K562 (cell line): ENCODE measurements at regions not wholly inside any gene's neighbourhood (a gene's known extent, or its start where the extent isn't known, plus 50 kb on each side); places are given as distances from the start of the nearest gene placed in this dataset.
A peak's percentile ranks its signal among the peaks of the same experiment; 100 is the strongest.

Source experiments
- ATAC-seq: fragments of 200-7000 bp; cut with Tn5 transposase; 3 replicates; pipeline ENCODE4 v1.9.1; 2020; ENCODE audit warnings: moderate library complexity
- BruUV-seq: library from RNA; stranded (reverse); fragments of 400-500 nt; replicated peaks from 2 replicates; lab custom pipeline; 2021; lab: Mats Ljungman, UMichigan
- CTCF ChIA-PET: fragments of 300-600 bp; formaldehyde crosslinking; extraction: SDS; loops from one replicate; lab custom pipeline; 2021; ENCODE audit warnings: low intra/inter-chr PET ratio; lab: Yijun Ruan, JAX
- POLR2A ChIA-PET: fragments of 300-600, 350-650 bp; sonication (Branson Sonifier 250); formaldehyde crosslinking; extraction: SDS; loops from one replicate; lab custom pipeline; 2021; ENCODE audit warnings: antibody characterized with exemption, inconsistent platforms; lab: Yijun Ruan, JAX
- DNase-seq, 4 experiments: peaks; one replicate each; pipeline versions ENCODE4 v3.0.0 to v3.0.0-alpha.2; 2011 to 2018; ENCODE audit warnings: low spot score in 3 of 4, mixed read lengths in 3 of 4; ENCODE audit errors: extremely low read depth in 1 of 4
- FAIRE-seq: peaks from 2 replicates; lab custom pipeline; 2011; peaks lifted over from hg19 to GRCh38; lab: Jason Lieb, UNC
- H2AFZ ChIP-seq: 2 replicates; pipeline ENCODE4 v1.6.0; 2011; ENCODE audit warnings: low read depth, low read length, control low read depth, inconsistent platforms
- H3K27ac ChIP-seq: fragments of 200-600 bp; 3 replicates; pipeline ENCODE4 v1.8.0; 2011; ENCODE audit warnings: low read depth, mild to moderate bottlenecking, control low read depth, inconsistent platforms, low read length, moderate library complexity, mixed read lengths; ENCODE audit errors: extremely low read depth
- H3K27me3 ChIP-seq, 2 experiments: fragments of 300-600 bp in 1 of 2; 2 replicates in 1 of 2; 3 replicates in 1 of 2; pipeline versions ENCODE4 v1.6.0 to v1.8.0; 2011; ENCODE audit warnings: inconsistent platforms in 2 of 2, low read length in 2 of 2, mild to moderate bottlenecking in 1 of 2, mixed read lengths in 1 of 2, moderate library complexity in 1 of 2; ENCODE audit not compliant: control insufficient read depth in 2 of 2, insufficient read depth in 2 of 2
- H3K36me3 ChIP-seq: fragments of 300-600 bp; 3 replicates; pipeline ENCODE4 v1.8.0; 2011; ENCODE audit warnings: mild to moderate bottlenecking, low read length, inconsistent platforms; ENCODE audit not compliant: control insufficient read depth, insufficient read depth
- H3K4me1 ChIP-seq, 2 experiments: fragments of 200-600 bp in 1 of 2; replicated peaks in 1 of 2; 2 replicates in 1 of 2; 3 replicates in 1 of 2; pipeline versions ENCODE4 v1.5.1 to v1.8.0; 2011; ENCODE audit warnings: inconsistent platforms in 2 of 2, low read length in 2 of 2, mild to moderate bottlenecking in 1 of 2, mixed read lengths in 1 of 2, moderate library complexity in 1 of 2; ENCODE audit not compliant: control insufficient read depth in 2 of 2, insufficient read depth in 2 of 2
- H3K4me2 ChIP-seq: 2 replicates; pipeline ENCODE4 v1.6.1; 2011; ENCODE audit warnings: low read length, control low read depth, inconsistent platforms, mixed read lengths; ENCODE audit not compliant: insufficient read depth
- H3K4me3 ChIP-seq: fragments of 200-600 bp; sonication (generic), shearing (Covaris generic); 2 replicates; pipeline ENCODE4 v1.5.1; 2016; ENCODE audit warnings: control low read depth, inconsistent platforms
- H3K79me2 ChIP-seq: fragments of 200-600 bp; 3 replicates; pipeline ENCODE4 v1.8.0; 2011; ENCODE audit warnings: low read length, inconsistent platforms; ENCODE audit not compliant: control insufficient read depth, insufficient read depth
- H3K9ac ChIP-seq, 2 experiments: 2 replicates each; pipeline versions ENCODE4 v1.6.0 to v1.6.1; 2011; ENCODE audit warnings: low read depth in 2 of 2, low read length in 2 of 2, control low read depth in 1 of 2, inconsistent platforms in 1 of 2, mild to moderate bottlenecking in 1 of 2, mixed read lengths in 1 of 2; ENCODE audit not compliant: insufficient read depth in 1 of 2
- H3K9me1 ChIP-seq: one replicate; pipeline ENCODE4 v1.6.0; 2011; ENCODE audit warnings: inconsistent platforms, mild to moderate bottlenecking, low read length, moderate library complexity; ENCODE audit not compliant: control insufficient read depth, insufficient read depth
- H3K9me3 ChIP-seq: replicated peaks from 2 replicates; pipeline ENCODE4 v1.5.1; 2011; ENCODE audit warnings: low read depth, low read length, inconsistent platforms; ENCODE audit not compliant: control insufficient read depth, insufficient read depth
- H4K20me1 ChIP-seq: replicated peaks from 2 replicates; pipeline ENCODE4 v1.6.1; 2011; ENCODE audit warnings: low read length, inconsistent platforms, mixed read lengths; ENCODE audit not compliant: control insufficient read depth, insufficient read depth
- NFIC ChIP-seq: fragments of 450-650 bp; IDR thresholded peaks from 2 replicates; pipeline ENCODE4 v1.6.1; 2017; ENCODE audit warnings: mild to moderate bottlenecking, inconsistent platforms
- WGBS: fragments of 100-300 bp; shearing (Covaris generic); methylation state at CpG from one replicate; pipeline ENCODE4 v1.1.6; 2016; ENCODE audit warnings: low coverage, mixed read lengths; ENCODE audit not compliant: insufficient coverage; ENCODE audit errors: missing lambda C conversion rate; 5-methylcytosine and 5-hydroxymethylcytosine counted together
- in situ Hi-C: fragments of 300-500 bp; cut with MboI; formaldehyde crosslinking; loops from 4 replicates; pipeline ENCODE4 v1.15.0; 2018; ENCODE audit warnings: inconsistent platforms, mixed read lengths
- intact Hi-C: fragments of 100-400 bp; cut with micrococcal nuclease; formaldehyde crosslinking; loops from 2 replicates; pipeline ENCODE4 v1.14.2; 2022
- TF ChIP-seq, protein P1 (sequence below), 3 experiments: fragments of 200-800 bp in 1 of 3; fragments of 250-450 bp in 1 of 3; fragments of 450-650 bp in 1 of 3; sonication (Bioruptor Pico) in 1 of 3; sonication (Bioruptor generic) in 1 of 3; formaldehyde crosslinking in 1 of 3; IDR thresholded peaks; 2 replicates each; pipeline versions ENCODE4 v1.6.1 to v1.8.0; 2016 to 2022; ENCODE audit warnings: mild to moderate bottlenecking in 2 of 3, missing genetic modification characterization in 2 of 3, missing compliant biosample characterization in 1 of 3, moderate library complexity in 1 of 3
- TF ChIP-seq, protein P2 (sequence below), 2 experiments: fragments of 450-650 bp in 1 of 2; IDR thresholded peaks; 2 replicates each; pipeline ENCODE4 v1.6.1; 2011 to 2017; ENCODE audit warnings: low read depth in 2 of 2, antibody characterized with exemption in 1 of 2, borderline replicate concordance in 1 of 2, low read length in 1 of 2, mild to moderate bottlenecking in 1 of 2, mixed read lengths in 1 of 2; ENCODE audit not compliant: control insufficient read depth in 1 of 2

DNA sequence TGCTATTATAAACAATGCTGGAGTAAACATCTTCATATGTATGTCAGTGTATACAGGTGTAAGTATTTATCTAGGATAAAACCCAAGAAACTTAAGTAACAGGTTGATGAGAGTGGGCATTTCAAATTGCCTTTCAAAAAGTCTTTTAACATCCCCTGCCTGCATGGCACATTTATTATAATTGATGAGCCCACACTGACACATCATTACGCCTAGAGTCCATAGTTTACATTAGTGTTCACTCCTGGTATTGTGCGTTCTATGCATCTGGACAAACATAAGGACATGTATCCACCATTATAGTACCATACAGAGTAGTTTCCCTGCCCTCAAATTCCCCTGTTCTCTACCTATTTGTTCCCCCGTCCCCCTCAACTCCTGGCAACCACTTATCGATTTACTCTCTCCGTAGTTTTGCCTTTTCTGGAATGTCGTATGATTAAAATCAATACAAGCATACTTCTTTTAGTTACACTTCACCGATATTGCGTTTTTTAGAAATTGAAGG is 53.7 kb downstream of the NACA2 start:
- ChIA-PET POLR2A (interaction anchor here (1.3 kb wide), 1 partner anchor 11 kb away, joined by 3 read pairs; no protein-coding TSS in a partner anchor), CTCF (no interaction called here)
- H4K20me1 ChIP-seq: no peaks in the 10 kb centered on the region
- H3K9me1 ChIP-seq: no peaks in the 10 kb centered on the region
- no peaks in the 10 kb centered on the region for H3K79me2 ChIP-seq
- H3K9me3 ChIP-seq: no peaks in the 10 kb centered on the region
- 0% methylated on average over 8 of the region's 8 CpGs for WGBS
- H2AFZ ChIP-seq: no peak overlapping the region
- FAIRE-seq (no peak), DNase-seq (no peak), ATAC-seq (no peak)
- no peak overlapping the region for H3K27ac ChIP-seq
- intact Hi-C loops: no loop called here
- H3K36me3 ChIP-seq: no peaks in the 10 kb centered on the region
- no TSS peak for BruUV-seq
- H3K9ac ChIP-seq: no peak overlapping the region
- H3K4me2 ChIP-seq: no peak overlapping the region
- no peaks in the 10 kb centered on the region for H3K4me1 ChIP-seq
- in situ Hi-C loops: no loop called here
- H3K4me3 ChIP-seq: no peak overlapping the region
- TF ChIP-seq NFIC: no peak
- TF ChIP-seq, protein P1, sequence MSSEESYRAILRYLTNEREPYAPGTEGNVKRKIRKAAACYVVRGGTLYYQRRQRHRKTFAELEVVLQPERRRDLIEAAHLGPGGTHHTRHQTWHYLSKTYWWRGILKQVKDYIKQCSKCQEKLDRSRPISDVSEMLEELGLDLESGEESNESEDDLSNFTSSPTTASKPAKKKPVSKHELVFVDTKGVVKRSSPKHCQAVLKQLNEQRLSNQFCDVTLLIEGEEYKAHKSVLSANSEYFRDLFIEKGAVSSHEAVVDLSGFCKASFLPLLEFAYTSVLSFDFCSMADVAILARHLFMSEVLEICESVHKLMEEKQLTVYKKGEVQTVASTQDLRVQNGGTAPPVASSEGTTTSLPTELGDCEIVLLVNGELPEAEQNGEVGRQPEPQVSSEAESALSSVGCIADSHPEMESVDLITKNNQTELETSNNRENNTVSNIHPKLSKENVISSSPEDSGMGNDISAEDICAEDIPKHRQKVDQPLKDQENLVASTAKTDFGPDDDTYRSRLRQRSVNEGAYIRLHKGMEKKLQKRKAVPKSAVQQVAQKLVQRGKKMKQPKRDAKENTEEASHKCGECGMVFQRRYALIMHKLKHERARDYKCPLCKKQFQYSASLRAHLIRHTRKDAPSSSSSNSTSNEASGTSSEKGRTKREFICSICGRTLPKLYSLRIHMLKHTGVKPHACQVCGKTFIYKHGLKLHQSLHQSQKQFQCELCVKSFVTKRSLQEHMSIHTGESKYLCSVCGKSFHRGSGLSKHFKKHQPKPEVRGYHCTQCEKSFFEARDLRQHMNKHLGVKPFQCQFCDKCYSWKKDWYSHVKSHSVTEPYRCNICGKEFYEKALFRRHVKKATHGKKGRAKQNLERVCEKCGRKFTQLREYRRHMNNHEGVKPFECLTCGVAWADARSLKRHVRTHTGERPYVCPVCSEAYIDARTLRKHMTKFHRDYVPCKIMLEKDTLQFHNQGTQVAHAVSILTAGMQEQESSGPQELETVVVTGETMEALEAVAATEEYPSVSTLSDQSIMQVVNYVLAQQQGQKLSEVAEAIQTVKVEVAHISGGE (CRISPR knock-in tag; IDR thresholded peaks at IDR 0.05): peak in 1 of 3 experiments; percentile 94; a peak in 2 of 6 replicates
- TF ChIP-seq, protein P2, sequence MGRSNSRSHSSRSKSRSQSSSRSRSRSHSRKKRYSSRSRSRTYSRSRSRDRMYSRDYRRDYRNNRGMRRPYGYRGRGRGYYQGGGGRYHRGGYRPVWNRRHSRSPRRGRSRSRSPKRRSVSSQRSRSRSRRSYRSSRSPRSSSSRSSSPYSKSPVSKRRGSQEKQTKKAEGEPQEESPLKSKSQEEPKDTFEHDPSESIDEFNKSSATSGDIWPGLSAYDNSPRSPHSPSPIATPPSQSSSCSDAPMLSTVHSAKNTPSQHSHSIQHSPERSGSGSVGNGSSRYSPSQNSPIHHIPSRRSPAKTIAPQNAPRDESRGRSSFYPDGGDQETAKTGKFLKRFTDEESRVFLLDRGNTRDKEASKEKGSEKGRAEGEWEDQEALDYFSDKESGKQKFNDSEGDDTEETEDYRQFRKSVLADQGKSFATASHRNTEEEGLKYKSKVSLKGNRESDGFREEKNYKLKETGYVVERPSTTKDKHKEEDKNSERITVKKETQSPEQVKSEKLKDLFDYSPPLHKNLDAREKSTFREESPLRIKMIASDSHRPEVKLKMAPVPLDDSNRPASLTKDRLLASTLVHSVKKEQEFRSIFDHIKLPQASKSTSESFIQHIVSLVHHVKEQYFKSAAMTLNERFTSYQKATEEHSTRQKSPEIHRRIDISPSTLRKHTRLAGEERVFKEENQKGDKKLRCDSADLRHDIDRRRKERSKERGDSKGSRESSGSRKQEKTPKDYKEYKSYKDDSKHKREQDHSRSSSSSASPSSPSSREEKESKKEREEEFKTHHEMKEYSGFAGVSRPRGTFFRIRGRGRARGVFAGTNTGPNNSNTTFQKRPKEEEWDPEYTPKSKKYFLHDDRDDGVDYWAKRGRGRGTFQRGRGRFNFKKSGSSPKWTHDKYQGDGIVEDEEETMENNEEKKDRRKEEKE (IDR thresholded peaks at IDR 0.05; ENCODE audit: borderline replicate concordance in 1 of 2, control insufficient read depth in 1 of 2, low read depth in 2 of 2, low read length in 1 of 2): 0 out of 4 replicates have a peak, but pooled peaks of 1 of the 2 experiments have one; percentile 8
- peaks cover 4 to 5% of the 10 kb centered on the region in 2 experiments; a peak in 4 of 5 replicates for H3K27me3 ChIP-seq
